Medulla oblongata (tissue), 1 donor: ENCODE measurements at regions not wholly inside any gene's neighbourhood (a gene's known extent, or its start where the extent isn't known, plus 50 kb on each side); places are given as distances from the start of the nearest gene placed in this dataset.
"Not testable (repeated sequence)": the region's sequence is repeated elsewhere in the genome, so short reads cannot be mapped to it uniquely, and the experiment has no call there.

Experiments
- DNase-seq: peaks from one replicate; pipeline ENCODE4 v3.0.0-alpha.2; 2015; ENCODE audit errors: extremely low spot score

DNA sequence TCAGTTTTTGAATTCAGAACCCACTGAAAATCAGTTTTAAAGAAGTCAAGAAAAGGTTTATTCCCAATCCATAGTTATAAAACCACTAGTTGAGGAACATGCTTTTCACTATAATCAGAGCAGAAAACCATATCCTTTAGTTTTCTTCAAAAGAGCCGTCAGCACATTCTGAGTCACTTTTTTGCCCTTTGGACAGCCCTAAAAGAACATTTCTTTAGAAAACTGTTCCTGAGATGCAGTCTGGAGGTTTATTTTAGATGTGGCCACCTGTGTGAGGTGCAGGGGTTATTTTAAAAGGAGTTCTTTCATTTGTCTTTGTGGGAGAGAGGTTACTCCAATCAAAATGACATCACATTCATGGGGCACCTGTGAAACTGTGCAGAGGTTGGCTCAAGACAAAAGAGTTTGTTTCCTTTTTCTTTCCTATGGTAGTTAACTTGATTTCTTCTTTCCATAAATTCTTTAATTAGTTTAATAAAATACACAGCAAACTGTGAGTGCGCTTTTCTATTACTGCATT lies 221.6 kb upstream of the RPS23 start:
- no peak for DNase-seq

DNA sequence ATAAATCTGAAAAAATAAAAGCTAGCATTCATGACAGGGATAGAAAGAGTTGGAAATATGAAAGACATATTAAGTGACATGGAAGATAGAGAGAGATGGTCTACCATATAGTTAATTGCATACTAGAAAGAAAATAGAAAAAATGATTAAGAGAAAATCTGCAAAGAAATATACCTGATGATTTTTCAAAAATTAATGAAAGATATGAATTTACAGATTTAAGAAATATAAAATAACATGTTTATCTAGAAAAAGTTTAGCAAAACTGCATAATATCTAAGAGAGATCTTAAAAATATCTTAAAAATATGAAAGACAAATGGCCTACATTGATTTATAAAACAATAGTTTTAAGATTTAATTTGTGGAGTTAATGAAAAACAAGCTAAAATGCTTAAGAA lies 219.1 kb upstream of the RPS23 start:
- DNase-seq = no peak

DNA sequence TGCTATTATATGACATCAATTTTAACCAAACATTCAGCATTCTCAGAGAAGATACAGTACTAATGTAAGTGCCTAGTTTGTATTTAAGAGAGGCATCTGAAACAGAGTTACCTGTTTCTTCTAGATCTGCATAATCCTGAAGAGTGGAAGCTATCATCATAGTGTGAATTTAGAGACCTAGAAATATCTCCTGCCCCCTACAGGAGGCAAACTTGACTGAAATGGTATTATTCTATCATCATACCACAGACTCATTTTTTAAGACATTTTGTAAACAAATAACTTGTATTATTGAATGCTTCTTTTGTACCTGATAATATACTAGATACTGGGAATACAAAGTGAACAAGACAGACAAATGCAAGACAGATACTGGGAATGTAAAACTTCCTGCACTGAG lies 216.8 kb upstream of the RPS23 start:
- DNase-seq = no peak

DNA sequence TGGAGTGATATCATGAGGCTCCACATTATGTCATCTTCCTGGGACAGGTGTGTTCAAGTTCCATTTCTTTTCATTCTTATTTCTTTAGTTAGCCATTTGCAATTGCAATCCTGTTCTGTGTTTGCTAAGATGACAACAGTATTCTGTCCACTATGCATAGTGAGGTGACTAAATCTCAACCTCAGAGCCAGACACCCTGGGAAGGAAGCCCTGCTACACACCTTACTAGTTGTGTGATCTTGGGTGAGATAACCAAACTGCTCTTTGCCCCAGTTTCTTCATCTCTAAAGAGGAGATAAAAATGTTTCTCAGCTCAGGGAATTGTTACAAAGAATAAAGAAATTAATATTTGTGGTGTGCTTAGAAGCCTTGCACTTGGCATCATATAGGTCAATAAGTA lies 215.1 kb upstream of the RPS23 start:
- no peak for DNase-seq

DNA sequence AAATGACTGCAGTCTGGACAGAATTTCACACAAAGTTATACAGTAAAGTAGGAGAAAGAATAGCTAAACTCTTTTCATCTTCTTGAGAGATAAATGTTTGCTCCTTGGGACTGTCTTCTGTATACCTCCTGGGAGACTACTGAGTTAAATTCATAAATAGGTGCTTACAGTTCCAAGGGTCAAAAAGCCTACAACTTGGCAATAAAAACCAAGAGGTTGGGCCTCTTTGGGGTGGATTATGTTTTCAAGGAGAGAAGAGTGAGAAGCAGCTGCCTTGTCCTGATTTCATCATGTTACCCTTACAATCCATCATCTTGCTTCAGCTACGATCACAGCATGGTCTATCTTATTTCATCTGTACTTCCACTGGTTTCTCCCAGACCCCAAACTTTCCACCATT lies 213.2 kb upstream of the RPS23 start:
- DNase-seq = no peak

DNA sequence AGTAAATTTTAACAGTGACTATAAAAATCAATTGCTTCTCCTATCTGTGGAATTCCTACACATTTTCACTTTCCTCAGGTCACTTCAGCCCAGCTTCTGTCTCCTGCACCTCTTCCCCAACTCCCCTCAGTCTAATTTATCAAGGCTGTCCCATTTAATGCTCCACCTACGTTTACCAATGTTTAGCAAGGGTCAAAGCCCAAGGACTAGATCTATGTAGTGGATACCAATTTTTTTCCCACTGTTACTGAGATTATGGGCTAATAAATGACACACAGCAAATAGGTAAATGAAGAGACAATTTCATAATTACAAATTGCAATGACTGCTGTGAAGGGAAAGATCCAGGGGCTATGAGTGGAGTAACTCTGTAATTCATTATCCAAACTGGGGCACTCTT lies 211.5 kb upstream of the RPS23 start:
- DNase-seq = no peak

DNA sequence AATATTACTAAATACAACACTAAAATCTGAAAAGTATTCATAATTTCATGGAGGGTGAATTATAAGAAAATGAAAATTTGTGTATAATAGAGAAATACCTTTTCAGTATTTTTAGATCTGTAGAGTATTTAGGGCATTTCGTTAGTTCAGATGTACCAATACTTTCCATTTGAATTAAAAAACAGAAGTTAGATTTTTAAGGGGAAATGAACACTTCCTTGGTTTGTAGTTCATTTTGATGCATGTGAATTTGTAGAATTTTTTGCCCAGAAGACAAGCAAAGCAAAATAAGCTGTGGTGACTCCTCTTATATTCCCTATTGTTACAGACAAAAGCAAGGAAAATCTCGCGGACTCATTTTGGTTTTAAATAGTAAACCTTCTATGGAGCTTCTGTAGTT lies 209.0 kb upstream of the RPS23 start:
- DNase-seq = no peak

DNA sequence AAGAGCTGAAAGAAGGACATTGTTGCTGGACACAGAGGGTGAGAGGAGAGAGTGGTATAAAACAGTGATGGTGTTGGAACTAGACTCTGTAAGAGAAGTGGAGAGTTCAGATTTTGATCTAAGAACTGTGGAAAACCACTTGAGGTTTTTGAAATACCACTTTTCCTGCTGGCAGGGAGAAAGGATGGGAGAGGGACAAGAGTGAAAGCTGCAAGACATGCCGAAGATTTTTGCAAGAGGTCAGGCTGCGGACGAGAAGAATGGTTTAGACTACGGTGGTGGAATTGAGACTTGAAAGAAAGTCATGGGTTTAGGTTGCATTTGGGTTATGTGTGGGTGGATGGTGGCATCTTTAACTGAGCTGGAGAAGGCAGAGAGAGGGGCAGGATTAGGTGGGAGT lies 202.2 kb upstream of the RPS23 start:
- DNase-seq = no peak

DNA sequence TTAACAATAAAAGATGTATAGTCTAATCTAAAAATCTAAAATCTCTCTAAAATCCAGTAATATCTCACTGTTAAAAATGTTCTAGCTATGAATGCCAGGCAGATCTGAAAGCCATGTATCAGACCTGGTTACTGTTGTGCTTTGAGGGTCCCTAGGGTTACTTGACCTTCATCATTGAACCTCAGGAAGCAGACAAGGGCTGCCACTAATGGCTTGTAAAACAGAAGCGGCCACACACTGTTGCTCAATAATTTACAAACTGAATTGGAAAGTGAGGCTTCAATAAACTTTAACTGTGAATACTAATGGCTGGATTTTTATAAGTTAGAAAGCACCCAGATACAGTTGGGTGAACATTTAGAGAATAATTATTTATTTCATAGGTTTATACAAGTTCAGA lies 198.0 kb upstream of the RPS23 start:
- no peak for DNase-seq

DNA sequence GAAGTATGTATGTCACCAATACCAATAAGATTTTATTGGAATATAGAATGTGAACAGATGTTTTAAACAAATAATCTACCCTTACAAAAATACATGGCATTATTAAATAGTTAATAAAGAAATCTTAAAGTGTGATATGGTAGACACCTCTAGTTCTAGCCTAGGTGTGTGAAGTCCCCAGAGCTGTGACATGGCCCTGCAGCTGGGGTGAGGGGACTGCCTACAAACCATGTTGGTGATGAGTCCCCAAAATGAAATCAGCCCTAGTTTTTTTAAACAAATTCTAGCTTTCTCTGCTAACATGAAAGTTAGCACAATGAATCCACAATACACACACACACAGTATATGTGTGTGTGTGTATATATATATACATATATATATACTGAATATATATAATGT lies 195.1 kb upstream of the RPS23 start:
- DNase-seq = no peak

DNA sequence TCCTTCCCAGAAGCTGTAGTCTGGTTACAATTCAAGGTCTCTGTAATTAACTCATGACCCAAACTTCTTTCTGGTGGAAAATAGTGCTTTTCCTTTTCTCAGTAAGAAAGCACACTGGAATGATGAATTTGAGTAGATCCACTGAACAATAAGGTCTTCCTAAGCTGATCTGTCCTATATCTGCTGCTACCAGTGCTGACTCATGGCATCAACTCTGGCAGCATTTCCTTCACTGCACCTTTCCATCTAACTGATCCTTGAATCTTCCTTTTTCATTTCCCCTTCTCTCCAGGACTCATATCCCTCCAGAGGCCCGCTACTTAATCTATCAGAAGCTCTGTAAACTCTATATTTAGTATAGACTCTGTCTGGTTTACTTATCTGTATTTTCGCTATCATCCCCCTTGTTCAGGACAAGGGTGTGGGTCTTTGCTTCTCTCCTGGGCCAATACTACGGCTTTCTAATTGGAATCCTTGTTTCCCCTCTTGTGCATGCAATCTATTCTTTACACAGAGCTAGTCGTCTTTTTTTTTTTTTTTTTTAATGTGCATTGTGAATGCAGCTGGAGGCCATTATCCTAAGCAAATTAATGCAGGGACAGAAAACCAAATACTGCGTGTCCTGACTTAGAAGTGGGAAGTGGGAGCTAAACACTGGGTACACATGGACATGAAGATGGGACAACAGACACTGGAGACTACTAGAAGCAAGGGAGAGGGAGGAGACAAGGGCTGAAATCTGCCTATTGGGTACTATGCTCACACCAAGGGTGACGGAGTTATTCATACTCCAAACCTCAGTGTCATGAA lies 192.2 kb upstream of the RPS23 start:
- DNase-seq = no peak

DNA sequence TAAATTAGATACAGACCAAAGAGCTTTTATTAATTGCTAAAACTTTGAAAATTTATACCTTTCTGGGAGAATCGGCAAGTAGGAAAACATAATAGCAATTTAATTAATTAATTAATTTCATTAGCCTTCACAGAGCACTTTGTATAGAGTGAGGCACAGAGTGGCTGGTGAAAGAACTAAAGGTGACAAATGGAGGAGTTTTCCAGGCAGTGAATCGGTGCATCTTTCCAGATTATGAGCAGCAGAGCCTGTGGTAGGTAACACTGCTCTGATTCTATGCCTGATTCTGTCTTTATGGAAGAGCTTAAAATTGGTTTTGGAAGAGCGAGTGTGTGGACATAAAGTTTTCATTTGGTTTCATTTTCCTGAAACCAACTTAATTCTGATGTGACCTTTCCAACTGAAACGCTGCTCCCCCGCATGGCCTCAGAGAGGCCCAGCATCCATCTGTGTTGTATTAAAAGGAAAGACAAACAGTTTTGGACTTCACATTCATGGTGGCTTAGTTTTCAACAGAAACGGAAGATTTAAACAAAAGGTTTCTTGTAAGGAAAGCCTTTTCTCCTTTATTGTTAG lies 188.9 kb upstream of the RPS23 start:
- DNase-seq = no peak

DNA sequence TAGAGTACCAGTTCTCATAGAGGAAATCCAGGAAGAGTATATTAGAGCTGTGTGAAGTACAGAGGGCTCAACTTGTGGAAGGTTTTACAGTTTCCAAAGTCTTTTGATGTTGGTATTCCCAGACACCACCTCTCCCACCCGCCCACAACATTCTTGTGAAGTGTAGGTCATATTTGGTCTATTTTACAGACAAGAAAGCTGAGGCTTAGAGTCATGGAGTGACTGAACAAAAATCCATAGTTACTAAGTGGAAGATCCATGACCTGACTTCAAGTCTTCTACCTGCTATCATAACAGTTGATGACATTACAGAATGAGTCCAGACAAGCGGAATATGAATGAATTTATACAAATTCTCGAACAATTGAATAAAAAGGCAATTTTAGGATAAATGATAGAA lies 187.1 kb upstream of the RPS23 start:
- no peak for DNase-seq

DNA sequence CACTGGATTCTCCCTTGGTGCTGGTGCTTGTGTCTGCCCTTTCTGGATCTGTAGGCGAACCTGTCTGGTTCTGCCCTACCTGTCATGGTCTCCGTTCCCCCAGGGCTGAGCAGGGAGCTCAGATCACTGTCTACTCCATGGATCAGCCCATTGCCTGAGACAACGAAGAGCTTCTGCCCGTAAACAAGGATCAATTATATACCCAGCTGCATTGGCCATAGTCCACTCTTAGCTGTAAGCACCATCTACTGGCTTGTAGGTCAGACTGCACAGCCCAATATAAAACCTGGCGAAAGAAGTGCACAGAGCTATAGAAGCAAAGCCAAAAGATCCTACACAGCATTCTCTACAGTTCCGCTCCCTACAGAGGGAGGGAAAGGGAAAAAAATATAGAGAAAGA lies 181.5 kb upstream of the RPS23 start:
- DNase-seq = no peak

DNA sequence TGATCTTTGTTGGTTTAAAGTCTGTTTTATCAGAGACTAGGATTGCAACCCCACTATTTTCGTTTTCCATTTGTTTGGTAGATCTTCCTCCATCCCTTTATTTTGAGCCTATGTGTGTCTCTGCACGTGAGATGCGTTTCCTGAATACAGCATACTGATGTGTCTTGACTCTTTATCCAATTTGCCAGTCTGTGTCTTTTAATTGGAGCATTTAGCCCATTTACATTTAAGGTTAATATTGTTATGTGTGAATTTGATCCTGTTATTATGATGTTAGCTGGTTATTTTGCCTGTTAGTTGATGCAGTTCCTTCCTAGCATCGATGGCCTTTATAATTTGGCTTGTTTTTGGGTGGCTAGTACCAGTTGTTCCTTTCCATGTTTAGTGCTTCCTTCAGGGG lies 177.2 kb upstream of the RPS23 start:
- not testable (repeated sequence) for DNase-seq

DNA sequence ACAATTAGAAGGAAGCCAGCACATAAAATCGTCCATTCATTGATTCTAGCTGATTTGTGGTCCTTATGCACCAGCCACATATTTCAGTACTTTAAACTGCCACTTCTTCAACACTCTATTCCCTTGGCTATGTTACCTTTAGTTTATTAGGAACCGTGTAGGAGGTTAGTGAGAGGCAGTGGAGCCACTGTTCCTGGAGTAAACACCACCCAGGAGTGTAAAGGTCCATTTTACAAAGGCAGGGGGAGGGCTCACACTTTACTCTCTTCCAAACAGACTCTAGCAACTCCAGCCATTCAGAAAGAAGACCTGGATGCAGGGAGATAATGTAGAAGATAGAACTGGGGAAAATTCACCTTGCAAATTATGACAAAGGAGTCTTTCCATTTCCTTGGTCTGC lies 170.2 kb upstream of the RPS23 start:
- no peak for DNase-seq

DNA sequence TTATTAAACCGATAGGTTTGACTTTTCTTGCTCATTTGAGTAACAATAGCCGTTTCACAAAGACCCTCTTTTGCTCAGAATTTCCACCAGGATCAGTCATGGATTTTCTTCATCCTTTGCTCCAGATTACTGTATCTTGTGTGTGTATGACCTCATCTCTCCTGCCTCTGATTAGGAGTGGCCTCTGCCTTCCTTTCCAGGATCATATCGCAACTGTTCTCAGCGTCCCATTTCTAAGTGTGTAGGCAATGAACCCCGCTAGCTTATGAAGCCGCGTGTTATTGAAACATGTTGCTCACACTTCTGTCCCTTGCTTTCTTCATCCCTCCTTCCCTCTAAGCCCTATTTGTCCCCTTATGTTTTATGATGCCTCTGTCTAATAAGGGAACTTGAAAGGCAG lies 169.8 kb upstream of the RPS23 start:
- DNase-seq = no peak

DNA sequence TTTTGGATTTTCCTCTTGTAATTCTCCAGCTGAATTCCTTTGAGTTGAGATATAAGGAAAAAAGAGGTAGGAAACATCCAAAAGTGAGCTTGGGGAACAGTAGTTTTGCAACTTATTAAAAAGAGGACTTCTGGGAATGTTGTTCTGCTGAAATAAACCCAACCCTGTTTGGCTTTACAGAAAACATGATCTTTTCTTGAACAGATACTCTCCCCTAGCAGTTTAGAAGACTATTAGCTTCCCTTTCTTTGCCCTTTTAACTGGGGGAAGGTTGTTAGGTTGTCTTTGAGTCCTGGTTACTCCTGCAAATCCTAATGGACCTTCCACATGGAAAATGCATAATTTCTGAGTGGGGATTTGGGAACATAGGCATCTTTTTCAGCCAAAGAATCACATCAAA lies 168.7 kb upstream of the RPS23 start:
- no peak for DNase-seq

DNA sequence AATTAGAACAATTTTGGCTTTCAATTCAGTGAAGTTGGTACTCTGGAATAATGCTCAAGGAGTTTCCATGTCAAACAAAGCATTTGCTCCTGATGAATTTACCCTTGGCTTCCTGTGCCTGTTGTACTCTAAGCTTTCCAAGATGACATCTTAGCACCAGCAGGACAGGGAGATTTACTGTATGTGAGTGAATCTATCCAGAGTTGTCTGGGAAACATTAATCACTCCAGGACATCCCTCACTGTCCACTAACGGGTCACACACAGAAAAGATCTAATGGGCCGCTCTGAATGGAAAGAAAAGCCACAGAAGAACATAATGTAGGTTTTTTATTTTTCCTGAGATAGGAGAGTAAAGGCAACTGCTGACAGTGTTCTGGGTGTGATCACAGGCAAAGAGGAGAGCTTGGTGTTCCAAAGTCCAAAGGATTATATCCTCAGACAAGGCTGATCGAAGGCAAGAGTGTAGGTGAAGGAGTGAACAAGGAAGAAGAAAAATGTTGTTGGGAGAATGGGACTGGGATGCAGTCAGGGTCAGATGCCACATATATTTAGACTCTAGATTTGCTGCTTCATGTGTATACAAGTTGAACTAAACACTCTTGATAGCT lies 167.7 kb upstream of the RPS23 start:
- no peak for DNase-seq

DNA sequence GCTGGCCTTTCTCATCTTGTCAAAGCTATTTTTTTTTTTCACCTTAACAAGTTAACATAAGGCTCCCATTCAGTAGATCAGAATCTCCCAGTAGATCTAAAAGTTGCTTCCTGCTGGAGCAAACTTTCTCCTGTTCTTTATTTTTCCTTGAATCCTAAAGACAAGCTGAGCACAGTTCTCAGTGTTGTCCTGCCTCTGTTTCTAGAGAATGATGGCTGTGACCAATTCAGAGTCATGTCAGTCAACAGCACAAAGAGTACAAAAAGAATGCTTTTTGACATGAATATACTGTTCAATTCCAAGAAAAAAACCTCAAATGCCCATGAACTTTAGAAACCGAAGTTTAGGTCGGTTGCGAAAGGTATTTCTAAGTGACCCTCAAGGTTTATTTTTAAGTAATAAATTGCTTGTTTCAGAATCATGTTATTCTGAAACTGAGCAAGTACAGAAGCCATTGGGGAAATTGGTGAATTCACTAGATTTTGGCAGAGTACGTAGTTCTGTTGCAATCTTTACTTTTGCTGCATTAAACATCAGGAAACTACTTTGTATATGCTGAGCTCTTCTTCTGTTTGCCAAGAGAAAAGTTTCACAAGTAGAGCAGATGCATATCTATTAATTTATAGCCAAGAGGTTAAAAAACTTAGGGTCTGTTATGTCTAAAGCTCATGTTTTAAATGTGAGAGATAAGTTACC lies 161.7 kb upstream of the RPS23 start:
- DNase-seq = no peak

DNA sequence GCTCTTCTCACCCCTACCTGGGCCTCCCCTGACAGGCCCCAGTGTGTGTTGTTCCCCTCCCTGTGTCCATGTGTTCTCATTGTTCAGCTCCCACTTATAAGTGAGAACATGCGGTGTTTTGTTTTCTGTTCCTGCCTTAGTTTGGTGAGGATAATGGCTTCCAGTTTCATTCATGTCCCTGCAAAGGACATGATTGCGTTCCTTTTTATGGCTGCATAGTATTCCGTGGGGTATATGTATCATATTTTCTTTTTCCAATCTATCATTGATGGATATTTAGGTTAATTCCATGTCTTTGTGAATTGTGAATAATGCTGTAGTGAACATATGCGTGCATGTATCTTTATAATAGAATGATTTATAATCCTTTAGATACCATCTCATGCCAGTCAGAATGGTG lies 159.4 kb upstream of the RPS23 start:
- DNase-seq = not testable (repeated sequence)

DNA sequence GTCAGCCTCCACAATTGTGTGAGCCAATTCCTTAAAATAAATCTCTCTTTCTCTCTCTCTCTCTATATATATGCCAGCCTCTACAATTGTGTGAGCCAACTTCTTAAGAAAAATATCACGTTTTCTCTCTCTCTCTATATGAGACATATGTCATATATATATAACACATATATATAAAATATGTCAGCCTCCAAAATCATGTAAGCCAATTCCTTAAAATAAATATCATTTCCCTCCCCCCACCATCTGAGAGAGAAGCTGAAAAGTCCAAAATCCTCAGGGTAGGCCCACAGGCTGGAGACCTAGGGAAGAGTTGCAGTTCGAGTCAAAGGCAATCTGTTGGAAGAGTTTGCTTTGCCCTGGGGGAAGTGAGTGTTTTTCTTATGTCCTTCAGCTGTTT lies 158.1 kb upstream of the RPS23 start:
- no peak for DNase-seq
